ENCODE measurements at regions not wholly inside any gene's neighbourhood (a gene's known extent, or its start where the extent isn't known, plus 50 kb on each side); places are given as distances from the start of the nearest gene placed in this dataset.

- TF ChIP-seq EP300 (IDR thresholded peaks at IDR 0.05) (no peak), CTCF (IDR thresholded peaks at IDR 0.05) (no peak), POLR2A (IDR thresholded peaks at IDR 0.05) (no peak)
Observed at GRCh38 chr20:12659942-12660341, 348.8 kb upstream of the SPTLC3 start.
